ENCODE measurements at regions not wholly inside any gene's neighbourhood (a gene's known extent, or its start where the extent isn't known, plus 50 kb on each side); places are given as distances from the start of the nearest gene placed in this dataset.

GRCh38 chrX:38881727-38882126 lies 80.5 kb downstream of the MID1IP1 start:
- TF ChIP-seq, protein P1, sequence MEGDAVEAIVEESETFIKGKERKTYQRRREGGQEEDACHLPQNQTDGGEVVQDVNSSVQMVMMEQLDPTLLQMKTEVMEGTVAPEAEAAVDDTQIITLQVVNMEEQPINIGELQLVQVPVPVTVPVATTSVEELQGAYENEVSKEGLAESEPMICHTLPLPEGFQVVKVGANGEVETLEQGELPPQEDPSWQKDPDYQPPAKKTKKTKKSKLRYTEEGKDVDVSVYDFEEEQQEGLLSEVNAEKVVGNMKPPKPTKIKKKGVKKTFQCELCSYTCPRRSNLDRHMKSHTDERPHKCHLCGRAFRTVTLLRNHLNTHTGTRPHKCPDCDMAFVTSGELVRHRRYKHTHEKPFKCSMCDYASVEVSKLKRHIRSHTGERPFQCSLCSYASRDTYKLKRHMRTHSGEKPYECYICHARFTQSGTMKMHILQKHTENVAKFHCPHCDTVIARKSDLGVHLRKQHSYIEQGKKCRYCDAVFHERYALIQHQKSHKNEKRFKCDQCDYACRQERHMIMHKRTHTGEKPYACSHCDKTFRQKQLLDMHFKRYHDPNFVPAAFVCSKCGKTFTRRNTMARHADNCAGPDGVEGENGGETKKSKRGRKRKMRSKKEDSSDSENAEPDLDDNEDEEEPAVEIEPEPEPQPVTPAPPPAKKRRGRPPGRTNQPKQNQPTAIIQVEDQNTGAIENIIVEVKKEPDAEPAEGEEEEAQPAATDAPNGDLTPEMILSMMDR (IDR thresholded peaks at IDR 0.05), result no peak
- no peak for TF ChIP-seq POLR2A (IDR thresholded peaks at IDR 0.05)

All from ovary (tissue), 3 donors.